ENCODE measurements at regions not wholly inside any gene's neighbourhood (a gene's known extent, or its start where the extent isn't known, plus 50 kb on each side); places are given as distances from the start of the nearest gene placed in this dataset.

DNA sequence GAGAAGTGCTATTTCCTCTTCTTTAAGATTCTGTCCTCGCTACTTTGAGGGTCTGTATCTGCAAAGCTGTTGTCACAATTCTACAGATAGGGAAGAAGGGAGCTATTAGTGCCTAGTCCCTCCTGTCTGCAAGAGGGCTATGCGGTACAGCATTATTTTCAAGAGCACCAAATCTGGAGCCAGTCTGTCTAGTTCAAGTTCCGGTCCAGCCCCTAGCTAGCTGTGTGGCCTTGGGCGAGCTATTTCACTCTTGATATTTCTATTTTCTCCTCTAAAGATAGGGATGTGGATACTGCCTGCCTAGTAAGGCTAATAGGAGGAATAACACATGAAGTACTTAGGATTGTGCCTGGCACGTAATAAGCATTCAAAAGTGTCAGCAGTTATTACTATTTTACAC is 272.4 kb downstream of the KCNE4 start:
- H2BK15ac ChIP-seq (ENCODE audit: low read length) = no peak overlapping the region
- no peaks in the 10 kb centered on the region for H3K79me2 ChIP-seq (ENCODE audit: control insufficient read depth in 1 of 2, insufficient read depth in 2 of 2, low read length in 2 of 2)
- no peaks in the 10 kb centered on the region for H3K36me3 ChIP-seq (ENCODE audit: control insufficient read depth in 2 of 4, insufficient read depth in 4 of 4, low read length in 3 of 4)
- no peaks in the 10 kb centered on the region for H4K20me1 ChIP-seq (replicated peaks in 1 of 2; ENCODE audit: control insufficient read depth in 1 of 2, insufficient read depth in 2 of 2, low read length in 2 of 2)
- no peak overlapping the region for H3K4me3 ChIP-seq (ENCODE audit: extremely low read depth in 1 of 4, insufficient read depth in 2 of 4, low read depth in 3 of 4, low read length in 4 of 4)
- H3K9ac ChIP-seq (replicated peaks in 1 of 4; ENCODE audit: extremely low read depth in 1 of 4, low read depth in 3 of 4, low read length in 3 of 4) = no peak overlapping the region
- ChIA-PET POLR2A (ENCODE audit: partially characterized antibody) (no interaction called here), CTCF (ENCODE audit: partially characterized antibody) (interaction anchor here (0.6 to 1.4 kb wide), 4 partner anchors 11 to 385 kb away, joined by 3 to 4 read pairs (median 4); no protein-coding TSS in a partner anchor)
- peak; percentile 7 for FAIRE-seq
- H3K56ac ChIP-seq (replicated peaks; ENCODE audit: insufficient read length, low read depth, low read length) = no peak overlapping the region
- H4K5ac ChIP-seq (ENCODE audit: insufficient read length, low read depth, low read length) = no peak overlapping the region
- H3K18ac ChIP-seq (ENCODE audit: extremely low read depth, low read length) = no peak overlapping the region
- no peaks in the 10 kb centered on the region for H3K27me3 ChIP-seq (replicated peaks in 1 of 4; ENCODE audit: control insufficient read depth in 3 of 4, extremely low read depth in 1 of 4, insufficient read depth in 3 of 4, low read length in 3 of 4)
- no peak overlapping the region for H2AK5ac ChIP-seq (ENCODE audit: low read depth, low read length)
- H2BK5ac ChIP-seq (ENCODE audit: low read depth, low read length) = no peak overlapping the region
- H3K14ac ChIP-seq (ENCODE audit: insufficient read length) = peak overlapping the region; percentile 40
- no peak overlapping the region for H2BK120ac ChIP-seq (replicated peaks; ENCODE audit: low read depth, low read length)
- H3K4ac ChIP-seq (replicated peaks; ENCODE audit: insufficient read length, low read depth, low read length) = no peak overlapping the region
- WGBS, 2 experiments (ENCODE audit: extremely low coverage in 1 of 2, insufficient coverage in 1 of 2, insufficient read length in 1 of 2, insufficient replicate concordance in 2 of 2, low coverage in 1 of 2, low lambda C conversion rate in 2 of 2, missing lambda C conversion rate in 1 of 2) = 92% methylated on average over 5 of the region's 5 CpGs; no CpG with 5 or more reads in 1 of the 2 experiments
- DNase-seq (ENCODE audit: low read depth in 1 of 2, low spot score in 2 of 2) = no peak
- H2AFZ ChIP-seq (ENCODE audit: low read length) = peak overlapping the region; percentile 73; the same call in 1 of the 2 replicates
- no peak overlapping the region for H3K23ac ChIP-seq (ENCODE audit: insufficient read length)
- no peak overlapping the region for H4K91ac ChIP-seq (replicated peaks; ENCODE audit: insufficient read length, low read length)
- no peak overlapping the region for H3K27ac ChIP-seq (ENCODE audit: low read depth, low read length)
- no peak overlapping the region for H4K8ac ChIP-seq (ENCODE audit: extremely low read depth, insufficient read depth, low read length)
- no peaks in the 10 kb centered on the region for H3K4me1 ChIP-seq (replicated peaks in 1 of 4; ENCODE audit: control insufficient read depth in 3 of 4, insufficient read depth in 4 of 4, low read length in 3 of 4)
- H2BK12ac ChIP-seq (ENCODE audit: low read depth, low read length) = no peak overlapping the region
- no peaks in the 10 kb centered on the region for H3K79me1 ChIP-seq (ENCODE audit: low read depth, low read length)
- H2BK20ac ChIP-seq (ENCODE audit: low read length) = no peak overlapping the region
- H3K23me2 ChIP-seq (ENCODE audit: low read depth, low read length) = no peaks in the 10 kb centered on the region; the same call in 1 of the 2 replicates
- H3K4me2 ChIP-seq (ENCODE audit: insufficient read depth in 1 of 2, low read depth in 2 of 2, low read length in 2 of 2) = no peak overlapping the region
- H3K9me3 ChIP-seq (ENCODE audit: insufficient read depth in 2 of 2, low read depth in 1 of 2, low read length in 1 of 2) = no peaks in the 10 kb centered on the region
- TF ChIP-seq SP4 (IDR thresholded peaks at IDR 0.05; ENCODE audit: low read length) = no peak
- TF ChIP-seq HDAC6 (IDR thresholded peaks at IDR 0.05; ENCODE audit: low read depth, low read length) = no peak
- TF ChIP-seq POU5F1 (IDR thresholded peaks at IDR 0.05; ENCODE audit: low read depth, low read length) = no peak
- TF ChIP-seq TCF12 (IDR thresholded peaks at IDR 0.05; ENCODE audit: low read depth, low read length) = no peak
- TF ChIP-seq, protein P1, sequence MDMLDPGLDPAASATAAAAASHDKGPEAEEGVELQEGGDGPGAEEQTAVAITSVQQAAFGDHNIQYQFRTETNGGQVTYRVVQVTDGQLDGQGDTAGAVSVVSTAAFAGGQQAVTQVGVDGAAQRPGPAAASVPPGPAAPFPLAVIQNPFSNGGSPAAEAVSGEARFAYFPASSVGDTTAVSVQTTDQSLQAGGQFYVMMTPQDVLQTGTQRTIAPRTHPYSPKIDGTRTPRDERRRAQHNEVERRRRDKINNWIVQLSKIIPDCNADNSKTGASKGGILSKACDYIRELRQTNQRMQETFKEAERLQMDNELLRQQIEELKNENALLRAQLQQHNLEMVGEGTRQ (IDR thresholded peaks at IDR 0.05; ENCODE audit: low read length) = no peak
- no peak for TF ChIP-seq KDM5A (IDR thresholded peaks at IDR 0.05; ENCODE audit: low read length)
- no peak for TF ChIP-seq PHF8 (conservative IDR thresholded peaks at IDR 0.05; ENCODE audit: low read depth, low read length)
- no peak for TF ChIP-seq SP1 (IDR thresholded peaks at IDR 0.05; ENCODE audit: low read depth, low read length)
- no peak for TF ChIP-seq EGR1 (IDR thresholded peaks at IDR 0.05; ENCODE audit: borderline replicate concordance, low read depth, low read length)
- no peak for TF ChIP-seq CBX5 (IDR thresholded peaks at IDR 0.05; ENCODE audit: low read depth, low read length)
- TF ChIP-seq, protein P2, sequence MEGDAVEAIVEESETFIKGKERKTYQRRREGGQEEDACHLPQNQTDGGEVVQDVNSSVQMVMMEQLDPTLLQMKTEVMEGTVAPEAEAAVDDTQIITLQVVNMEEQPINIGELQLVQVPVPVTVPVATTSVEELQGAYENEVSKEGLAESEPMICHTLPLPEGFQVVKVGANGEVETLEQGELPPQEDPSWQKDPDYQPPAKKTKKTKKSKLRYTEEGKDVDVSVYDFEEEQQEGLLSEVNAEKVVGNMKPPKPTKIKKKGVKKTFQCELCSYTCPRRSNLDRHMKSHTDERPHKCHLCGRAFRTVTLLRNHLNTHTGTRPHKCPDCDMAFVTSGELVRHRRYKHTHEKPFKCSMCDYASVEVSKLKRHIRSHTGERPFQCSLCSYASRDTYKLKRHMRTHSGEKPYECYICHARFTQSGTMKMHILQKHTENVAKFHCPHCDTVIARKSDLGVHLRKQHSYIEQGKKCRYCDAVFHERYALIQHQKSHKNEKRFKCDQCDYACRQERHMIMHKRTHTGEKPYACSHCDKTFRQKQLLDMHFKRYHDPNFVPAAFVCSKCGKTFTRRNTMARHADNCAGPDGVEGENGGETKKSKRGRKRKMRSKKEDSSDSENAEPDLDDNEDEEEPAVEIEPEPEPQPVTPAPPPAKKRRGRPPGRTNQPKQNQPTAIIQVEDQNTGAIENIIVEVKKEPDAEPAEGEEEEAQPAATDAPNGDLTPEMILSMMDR (IDR thresholded peaks at IDR 0.05; ENCODE audit: control extremely low read depth in 1 of 3, insufficient read depth in 1 of 3, low read depth in 1 of 3, low read length in 3 of 3) = no peak

Data from H1 (cell line).